T-helper 1 cell (primary cell): ENCODE measurements at regions not wholly inside any gene's neighbourhood (a gene's known extent, or its start where the extent isn't known, plus 50 kb on each side); places are given as distances from the start of the nearest gene placed in this dataset.

Experiments used
- DNase-seq, 5 donors: peaks; one replicate each; pipeline ENCODE4 v3.0.0-alpha.2; 2012 to 2020

DNA sequence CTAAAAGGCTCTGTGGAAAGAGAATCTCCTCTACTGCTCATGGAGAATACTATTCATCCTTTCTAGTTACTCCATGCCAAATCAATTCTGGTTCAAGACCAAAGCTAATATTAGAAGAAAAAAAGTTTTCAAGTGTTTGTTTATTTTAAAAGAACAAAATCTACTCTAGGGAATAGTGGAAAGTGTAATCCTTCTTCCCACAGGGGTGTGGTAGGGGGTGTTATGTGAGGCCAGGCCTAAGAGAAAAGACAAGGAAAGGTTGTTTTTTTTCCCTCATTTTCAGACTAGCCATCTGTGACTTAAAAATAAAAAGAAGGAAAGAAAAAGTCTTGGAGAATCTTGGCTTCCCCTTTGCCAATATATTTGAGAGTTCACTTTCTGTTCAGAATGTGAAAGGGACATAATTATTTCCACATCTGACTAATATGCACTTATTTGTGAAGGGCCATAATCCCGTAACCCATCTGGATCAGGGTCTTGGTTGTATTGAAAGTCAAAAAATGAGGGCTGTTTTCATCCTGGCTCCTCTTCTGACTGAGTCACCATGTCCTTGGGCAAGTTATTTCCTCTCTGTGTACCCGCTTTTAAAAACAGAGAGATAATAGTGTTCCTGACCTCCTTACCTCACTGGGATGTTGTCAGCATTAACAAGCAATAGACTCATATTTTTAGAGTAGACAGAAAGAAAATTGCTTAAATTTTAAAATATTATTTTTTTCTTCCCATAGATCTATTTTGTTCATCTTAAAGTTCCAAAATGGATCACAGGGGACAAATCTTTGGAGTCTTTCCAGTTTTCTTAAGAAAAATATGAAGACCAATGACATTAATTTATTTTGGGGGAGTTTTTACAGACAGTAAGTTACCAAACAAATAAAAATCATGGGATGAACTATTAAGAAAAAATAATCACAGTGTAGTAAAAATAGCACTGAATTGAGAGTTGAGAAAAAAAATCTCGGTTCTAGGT lies 233.7 kb downstream of the IBTK start:
- DNase-seq: no peak

DNA sequence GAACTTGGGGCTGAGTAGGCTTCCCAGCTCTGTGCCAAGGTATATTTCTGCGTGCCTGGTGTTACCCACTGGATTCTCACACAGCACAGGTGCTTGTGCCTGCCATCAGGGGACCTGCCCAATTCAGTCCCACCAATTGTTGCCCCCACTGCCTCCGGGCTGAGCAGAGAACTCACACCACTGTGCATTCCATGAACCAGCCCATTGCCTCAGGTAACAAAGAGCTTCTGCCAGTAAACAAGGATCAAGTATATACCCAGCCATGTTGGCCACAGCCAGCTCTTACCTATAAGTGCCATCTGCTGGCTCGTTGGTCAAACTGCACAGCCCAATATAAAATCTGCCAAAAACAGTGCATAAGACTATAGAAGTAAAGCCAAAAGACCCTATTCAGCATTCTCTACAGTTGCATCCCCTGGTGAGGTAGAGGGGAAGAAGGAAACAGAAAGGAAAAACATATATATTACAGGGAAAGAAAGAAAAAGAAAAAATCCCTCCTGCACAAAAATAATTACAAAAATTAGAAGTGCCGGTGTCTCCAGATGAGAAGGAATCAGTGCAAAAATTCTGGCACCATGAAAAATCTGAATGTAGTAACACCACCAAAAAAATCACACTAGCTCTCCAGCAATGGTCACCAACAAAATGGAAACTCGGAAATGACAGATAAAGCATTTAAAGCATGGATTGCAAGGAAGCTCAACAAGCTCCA lies 241.4 kb downstream of the IBTK start:
- no peak for DNase-seq

- no peak for DNase-seq
Measured at GRCh38 chr6:82000551-82000950, 247.0 kb downstream of the IBTK start.

- no peak for DNase-seq
Measured at GRCh38 chr6:81999826-82000225, 247.3 kb upstream of the TENT5A start.

DNA sequence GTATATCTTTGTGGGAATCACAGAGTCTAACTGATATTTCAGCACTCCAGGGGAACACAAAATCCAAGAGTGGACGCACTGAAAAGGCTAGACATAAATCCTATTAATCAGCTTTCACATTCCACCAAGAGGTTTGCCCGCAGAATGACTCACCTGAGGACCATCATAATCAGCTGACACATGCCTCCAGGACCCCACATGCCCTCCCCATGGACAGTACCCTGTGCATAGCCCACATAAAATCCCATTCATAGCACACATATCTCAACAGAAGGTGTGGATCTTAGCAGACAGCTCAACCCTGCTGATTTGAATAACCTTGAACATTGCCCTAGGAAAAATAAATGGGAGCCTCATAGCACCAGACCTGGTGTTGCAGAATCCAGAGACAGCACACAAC lies 246.8 kb upstream of the TENT5A start:
- DNase-seq: no peak

GRCh38 chr6:81998432-81998831 lies 246.0 kb upstream of the TENT5A start:
- no peak for DNase-seq

DNA sequence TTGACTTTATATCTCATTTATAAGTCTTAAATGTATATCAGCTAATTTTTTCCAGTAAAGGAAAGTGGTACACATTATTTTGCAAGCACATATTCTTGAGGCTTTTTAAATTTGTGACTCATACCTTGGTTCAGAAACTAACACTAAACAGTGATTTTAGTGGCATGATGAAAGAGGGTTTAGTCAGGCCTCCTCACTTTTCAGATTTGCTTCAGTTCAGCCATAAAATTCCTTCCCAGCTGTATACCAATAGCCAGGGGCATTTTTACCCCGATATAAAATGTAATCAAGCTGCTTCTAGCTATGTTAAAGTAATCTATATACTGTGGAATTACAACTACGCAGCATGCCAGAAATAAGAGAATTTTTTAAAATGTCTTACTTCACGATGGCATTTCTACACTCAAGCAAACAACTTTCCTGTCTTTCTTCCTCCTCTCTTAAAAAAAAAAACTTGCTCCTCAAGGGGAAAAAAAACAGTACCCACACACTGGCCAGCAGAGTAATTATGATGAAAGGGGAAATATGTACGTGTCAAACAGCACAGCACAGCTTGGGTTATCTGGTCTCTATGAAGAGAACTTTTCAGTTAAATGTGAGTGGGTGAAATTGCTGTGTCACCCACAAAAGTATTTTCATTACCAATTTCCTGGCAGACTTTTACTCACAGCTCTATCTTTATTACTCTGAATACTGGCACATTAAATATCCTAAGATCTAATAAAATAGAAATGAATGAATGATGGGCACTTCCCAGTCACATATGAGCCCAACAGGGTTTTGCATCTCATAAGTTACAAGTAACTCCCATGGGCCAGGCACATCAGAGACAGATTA lies 244.8 kb upstream of the TENT5A start:
- DNase-seq: peak in 1 of 5 donors; percentile 7

DNA sequence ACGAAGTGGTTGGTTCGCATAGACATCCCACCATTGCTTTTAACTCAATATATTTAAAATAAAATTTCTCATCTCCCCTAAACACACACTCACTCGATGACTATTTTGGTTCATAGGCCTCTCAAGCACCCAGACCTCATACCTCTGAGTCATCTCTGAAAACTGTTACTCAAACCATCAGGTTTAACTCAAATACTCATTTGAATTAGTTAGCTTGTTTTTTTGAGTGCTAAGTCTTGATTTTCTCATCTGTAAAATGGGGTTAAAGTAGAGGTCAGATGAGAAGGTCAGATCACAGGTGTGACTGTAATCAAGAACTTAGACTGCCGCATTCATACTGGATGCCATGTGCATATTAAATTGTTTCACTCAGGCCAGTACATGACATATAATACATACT lies 243.9 kb upstream of the TENT5A start:
- peak in 1 of 5 donors; percentile 23 for DNase-seq

DNA sequence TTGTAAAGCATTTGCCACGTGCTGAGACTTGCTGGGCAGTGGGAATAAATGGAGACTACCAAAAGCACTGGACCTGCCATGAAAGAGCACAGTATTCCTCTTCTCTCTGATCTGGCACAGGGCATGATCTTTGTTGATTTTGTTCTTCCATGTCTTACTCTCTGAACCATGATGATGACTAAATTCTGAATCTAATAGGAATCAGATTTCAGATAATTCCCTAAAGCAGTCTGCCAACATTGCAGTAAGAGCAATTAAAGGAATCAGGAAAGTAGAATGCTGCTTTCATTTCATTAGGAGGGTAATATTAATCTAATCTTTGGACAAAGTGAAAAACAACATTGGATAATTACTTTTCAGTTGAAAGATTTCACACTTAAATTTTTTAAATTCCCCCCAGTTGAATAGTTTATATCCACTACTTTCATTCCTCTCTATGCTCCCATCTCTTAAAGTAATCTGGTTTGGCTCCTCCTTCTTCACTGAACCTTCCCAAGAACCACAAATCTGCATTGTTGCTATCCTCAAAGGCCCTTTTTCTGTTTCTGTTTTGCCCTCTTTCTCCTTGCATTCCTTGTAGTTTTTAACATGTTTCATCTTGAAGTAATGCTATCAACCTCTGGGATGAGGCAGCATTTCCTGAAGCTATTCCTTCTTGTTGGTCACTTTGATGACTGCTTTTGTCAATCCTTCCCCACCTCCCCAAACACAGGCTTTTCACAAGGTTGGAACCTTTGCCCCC lies 243.2 kb upstream of the TENT5A start:
- no peak for DNase-seq

GRCh38 chr6:81988871-81989270 lies 236.4 kb upstream of the TENT5A start:
- no peak for DNase-seq

GRCh38 chr6:81988446-81988845 lies 236.0 kb upstream of the TENT5A start:
- DNase-seq: no peak

GRCh38 chr6:81987293-81987692 lies 234.8 kb upstream of the TENT5A start:
- no peak for DNase-seq

DNA sequence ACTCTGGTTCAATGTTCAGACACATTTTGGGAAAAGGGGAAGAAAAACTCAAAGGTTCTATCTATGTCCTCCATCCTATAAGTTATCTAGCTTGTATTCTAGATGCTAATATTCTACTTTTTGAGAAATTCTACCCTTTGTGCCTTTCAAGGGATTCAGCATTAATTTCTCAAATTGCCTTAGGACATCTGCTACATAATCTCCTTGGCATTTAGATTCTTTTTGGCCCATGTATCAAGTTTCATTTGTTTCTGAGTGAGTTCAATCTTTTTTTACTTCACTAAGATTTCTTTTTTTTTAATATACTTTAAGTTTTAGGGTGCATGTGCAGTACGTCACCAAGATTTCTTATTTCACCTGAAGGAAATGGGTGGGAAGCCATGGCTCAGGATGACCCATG lies 232.7 kb upstream of the TENT5A start:
- DNase-seq: no peak

- no peak for DNase-seq
Measured at GRCh38 chr6:81984599-81984998, 232.1 kb upstream of the TENT5A start.

DNA sequence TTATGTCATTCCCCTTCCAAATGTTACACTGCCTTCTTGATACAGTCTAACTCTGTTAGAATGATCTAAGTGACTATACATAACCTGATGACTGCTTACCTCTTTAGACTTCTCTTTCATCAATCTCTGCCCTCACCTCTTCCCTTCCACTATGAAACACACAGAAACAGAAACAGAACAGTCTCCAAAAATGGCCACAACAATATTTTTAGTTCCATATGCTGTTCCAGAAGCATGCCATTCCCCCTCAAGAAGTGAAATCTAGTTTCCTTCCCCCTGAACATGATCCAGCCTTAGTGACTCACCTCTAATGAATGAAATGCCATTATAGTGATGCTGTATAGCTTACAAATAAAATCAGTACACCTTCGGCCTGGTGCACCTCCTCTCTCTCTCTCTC lies 229.3 kb upstream of the TENT5A start:
- no peak for DNase-seq

DNA sequence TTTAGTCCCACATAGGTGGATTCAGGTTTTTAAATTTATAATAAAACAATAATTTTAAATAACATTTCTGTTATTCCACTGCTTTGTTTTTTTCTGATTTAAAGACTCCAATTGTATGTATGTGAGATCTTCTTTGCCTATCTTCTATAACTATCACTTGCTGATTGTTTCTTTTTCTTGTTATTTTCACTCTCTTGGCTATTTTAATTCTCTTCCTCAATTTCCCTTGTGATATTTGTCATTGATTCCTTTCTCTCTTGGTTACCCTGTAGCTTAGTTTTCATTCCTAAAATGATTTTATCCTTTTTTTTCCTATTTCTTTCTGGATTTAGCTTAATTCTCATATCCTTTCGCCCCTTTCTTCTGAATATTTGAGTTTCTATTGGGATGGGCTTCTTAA lies 227.3 kb upstream of the TENT5A start:
- DNase-seq: no peak

DNA sequence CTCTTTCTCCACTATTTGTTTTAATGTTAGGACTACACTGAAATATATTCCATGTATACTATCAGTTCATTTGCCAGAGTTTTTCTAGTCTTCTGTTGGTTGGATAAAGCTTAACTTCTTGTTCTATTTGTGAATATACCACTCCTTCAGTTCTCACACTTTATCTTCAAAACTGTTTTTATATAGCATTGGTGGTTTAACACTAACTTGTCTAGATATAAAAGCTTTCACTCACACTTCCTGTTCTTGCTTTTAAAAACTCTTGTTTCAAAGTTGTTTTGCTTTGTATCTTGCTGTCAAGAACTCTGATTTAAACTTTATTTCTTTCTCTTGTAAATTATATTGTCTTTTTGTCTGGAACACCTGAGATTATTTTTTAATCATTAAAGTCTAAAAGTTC lies 226.8 kb upstream of the TENT5A start:
- DNase-seq: no peak

- DNase-seq: no peak
Measured at GRCh38 chr6:81978230-81978629, 225.7 kb upstream of the TENT5A start.

DNA sequence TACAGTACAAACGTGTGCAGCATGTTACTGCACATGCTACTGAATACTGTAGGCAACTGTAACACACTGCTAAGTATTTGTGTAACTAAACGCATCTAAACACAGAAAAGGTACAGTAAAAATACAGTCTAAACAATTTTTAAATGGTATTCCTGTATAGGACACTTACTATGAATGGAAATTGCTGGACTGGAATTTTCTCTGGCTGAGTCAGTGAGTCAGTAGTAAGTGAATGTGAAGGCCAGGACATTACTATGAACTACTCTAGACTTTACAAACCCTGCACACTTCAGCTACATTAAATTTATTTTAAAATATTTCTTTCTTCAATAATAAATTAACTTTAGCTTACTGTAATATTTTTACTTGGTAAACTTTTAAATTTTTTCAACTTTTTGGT lies 225.0 kb upstream of the TENT5A start:
- no peak for DNase-seq

GRCh38 chr6:81969814-81970213 lies 217.3 kb upstream of the TENT5A start:
- no peak for DNase-seq

DNA sequence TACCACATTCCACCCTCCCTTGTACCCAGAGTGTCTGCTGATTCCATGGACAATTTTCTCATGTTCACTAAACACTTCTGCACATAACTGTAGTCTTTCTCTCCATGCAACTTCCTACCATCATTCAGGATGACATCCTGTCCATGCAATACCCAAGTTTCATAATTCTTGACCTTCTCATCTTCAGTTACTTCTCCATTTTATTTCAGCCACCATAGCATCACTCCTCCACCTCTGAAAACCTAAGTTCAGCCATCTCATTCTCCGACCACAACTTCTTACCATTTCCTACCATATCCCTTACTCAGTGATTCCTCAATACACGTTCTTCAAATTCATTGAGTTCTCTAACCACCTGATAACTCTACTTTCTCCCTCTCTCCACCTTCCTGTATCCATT lies 216.5 kb upstream of the TENT5A start:
- no peak for DNase-seq

DNA sequence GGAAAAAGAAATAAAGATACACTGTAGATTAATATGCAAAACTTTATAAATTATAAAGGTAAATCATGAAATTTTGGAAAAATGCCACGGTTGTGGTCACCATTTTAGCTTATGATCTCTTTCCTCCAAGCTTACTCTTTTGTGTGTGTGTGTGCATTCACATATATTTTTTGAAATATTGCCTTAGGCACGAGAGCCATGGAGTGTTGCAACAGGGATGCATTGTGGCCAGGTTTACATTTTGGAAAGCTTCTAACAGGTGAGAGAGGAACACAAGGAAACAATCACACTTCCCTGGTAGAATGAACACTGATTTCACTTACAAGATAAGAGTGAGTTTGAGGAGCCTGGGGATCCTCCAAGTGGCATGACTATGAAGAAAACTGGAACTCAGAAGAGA lies 214.5 kb upstream of the TENT5A start:
- no peak for DNase-seq
